Breast epithelium (tissue), 4 donors: ENCODE measurements at regions not wholly inside any gene's neighbourhood (a gene's known extent, or its start where the extent isn't known, plus 50 kb on each side); places are given as distances from the start of the nearest gene placed in this dataset.

ENCODE experiments used
- DNase-seq, 2 donors: peaks; one replicate each; pipeline ENCODE4 v3.0.0-alpha.2; 2019; ENCODE audit warnings: low spot score in 2 of 2
- H3K27ac ChIP-seq, 2 donors: fragments of 200-600 bp; sonication (generic) in 1 of 2; one replicate each; pipeline ENCODE4 v1.5.1; 2016 to 2019; ENCODE audit warnings: mild to moderate bottlenecking in 1 of 2
- H3K27me3 ChIP-seq, 2 donors: fragments of 200-600 bp; sonication (generic) in 1 of 2; one replicate each; pipeline versions ENCODE4 v1.5.1 to v1.6.0; 2017 to 2019; ENCODE audit warnings: control low read depth in 1 of 2, mild to moderate bottlenecking in 1 of 2
- H3K36me3 ChIP-seq: fragments of 200-600 bp; one replicate; pipeline ENCODE4 v1.5.1; 2019
- H3K4me1 ChIP-seq, 2 donors: fragments of 200-600 bp; sonication (generic); one replicate each; pipeline ENCODE4 v1.5.1; 2016 to 2019; ENCODE audit warnings: control low read depth in 1 of 2
- H3K4me3 ChIP-seq, 3 donors: fragments of 200-600 bp; sonication (generic); 1 replicate in 2 of 3; 2 replicates in 1 of 3; pipeline ENCODE4 v1.5.1; 2016 to 2019; ENCODE audit warnings: mild to moderate bottlenecking in 3 of 3, moderate library complexity in 2 of 3
- H3K9me3 ChIP-seq, 2 donors: fragments of 200-600 bp; sonication (generic) in 1 of 2; one replicate each; pipeline ENCODE4 v1.5.1; 2016 to 2019; ENCODE audit warnings: control low read depth in 1 of 2
- CTCF ChIP-seq, 3 donors: fragments of 450-650 bp; IDR thresholded peaks; one replicate each; pipeline ENCODE4 v1.5.1; 2016 to 2017; ENCODE audit warnings: antibody characterized with exemption in 3 of 3, mild to moderate bottlenecking in 3 of 3, moderate library complexity in 3 of 3
- POLR2A ChIP-seq: fragments of 450-650 bp; IDR thresholded peaks from one replicate; pipeline ENCODE4 v1.6.1; 2016; ENCODE audit warnings: antibody characterized with exemption, mild to moderate bottlenecking, moderate library complexity
- POLR2AphosphoS5 ChIP-seq, 3 donors: sonication (generic); formaldehyde crosslinking; IDR thresholded peaks; one replicate each; pipeline ENCODE4 v1.6.1; 2017; ENCODE audit warnings: antibody characterized with exemption in 3 of 3
- intact Hi-C: fragments of 100-400 bp; cut with DNase I; formaldehyde crosslinking; loops from one replicate; pipeline ENCODE4 v1.15.1; 2023; ENCODE audit warnings: low total_unique reads

- no peaks in the 10 kb centered on the region for H3K36me3 ChIP-seq
- no peaks in the 10 kb centered on the region for H3K4me1 ChIP-seq
- no peak overlapping the region for H3K4me3 ChIP-seq
- no peaks in the 10 kb centered on the region for H3K9me3 ChIP-seq
- intact Hi-C loops: no loop called here
- no peak for DNase-seq
- H3K27ac ChIP-seq: no peak overlapping the region
- TF ChIP-seq POLR2A (no peak), CTCF (IDR thresholded peaks at IDR 0.05) (no peak), POLR2AphosphoS5 (IDR thresholded peaks at IDR 0.05) (no peak)
- no peaks in the 10 kb centered on the region for H3K27me3 ChIP-seq
Measured at GRCh38 chr1:68372487-68372886, 77.3 kb downstream of the RPE65 start.

- no peak for DNase-seq
- TF ChIP-seq CTCF (IDR thresholded peaks at IDR 0.05) (no peak), POLR2A (no peak), POLR2AphosphoS5 (IDR thresholded peaks at IDR 0.05) (no peak)
Measured at GRCh38 chr1:68370101-68370915, 79.4 kb downstream of the RPE65 start.

GRCh38 chr1:68366572-68366971, 83.2 kb downstream of the RPE65 start:
- intact Hi-C loops: no loop called here
- no peak for DNase-seq
- no peaks in the 10 kb centered on the region for H3K36me3 ChIP-seq

More at GRCh38 chr1:68370101-68370915, 79.4 kb downstream of the RPE65 start:
- no peak overlapping the region for H3K4me3 ChIP-seq
- H3K4me1 ChIP-seq: no peaks in the 10 kb centered on the region
- intact Hi-C loops: no loop called here
- H3K9me3 ChIP-seq: no peaks in the 10 kb centered on the region
- H3K27ac ChIP-seq: no peak overlapping the region
- H3K27me3 ChIP-seq: no peaks in the 10 kb centered on the region
- H3K36me3 ChIP-seq: no peaks in the 10 kb centered on the region

GRCh38 chr1:68365709-68366382, 83.9 kb downstream of the RPE65 start:
- H3K4me3 ChIP-seq: no peak overlapping the region
- H3K27ac ChIP-seq: no peak overlapping the region
- H3K36me3 ChIP-seq: no peaks in the 10 kb centered on the region
- no peaks in the 10 kb centered on the region for H3K4me1 ChIP-seq
- no peaks in the 10 kb centered on the region for H3K27me3 ChIP-seq
- TF ChIP-seq CTCF (IDR thresholded peaks at IDR 0.05) (no peak), POLR2A (no peak), POLR2AphosphoS5 (IDR thresholded peaks at IDR 0.05) (no peak)
- DNase-seq: no peak
- H3K9me3 ChIP-seq: no peaks in the 10 kb centered on the region
- intact Hi-C loops: no loop called here

More at GRCh38 chr1:68366572-68366971, 83.2 kb downstream of the RPE65 start:
- no peak for TF ChIP-seq POLR2AphosphoS5 (IDR thresholded peaks at IDR 0.05)
- no peak for TF ChIP-seq CTCF (IDR thresholded peaks at IDR 0.05)
- no peak for TF ChIP-seq POLR2A
- no peak overlapping the region for H3K4me3 ChIP-seq
- H3K27me3 ChIP-seq: no peaks in the 10 kb centered on the region
- H3K27ac ChIP-seq: no peak overlapping the region
- H3K9me3 ChIP-seq: no peaks in the 10 kb centered on the region
- H3K4me1 ChIP-seq: no peaks in the 10 kb centered on the region

GRCh38 chr1:68363339-68363738, 86.4 kb downstream of the RPE65 start:
- intact Hi-C loops: no loop called here
- H3K4me1 ChIP-seq: no peaks in the 10 kb centered on the region
- H3K27ac ChIP-seq: no peak overlapping the region
- H3K27me3 ChIP-seq: no peaks in the 10 kb centered on the region
- TF ChIP-seq POLR2A (no peak), POLR2AphosphoS5 (IDR thresholded peaks at IDR 0.05) (no peak), CTCF (IDR thresholded peaks at IDR 0.05) (no peak)
- no peaks in the 10 kb centered on the region for H3K9me3 ChIP-seq
- DNase-seq: no peak
- H3K4me3 ChIP-seq: no peak overlapping the region
- no peaks in the 10 kb centered on the region for H3K36me3 ChIP-seq
